ENCODE measurements at regions not wholly inside any gene's neighbourhood (a gene's known extent, or its start where the extent isn't known, plus 50 kb on each side); places are given as distances from the start of the nearest gene placed in this dataset.

DNA sequence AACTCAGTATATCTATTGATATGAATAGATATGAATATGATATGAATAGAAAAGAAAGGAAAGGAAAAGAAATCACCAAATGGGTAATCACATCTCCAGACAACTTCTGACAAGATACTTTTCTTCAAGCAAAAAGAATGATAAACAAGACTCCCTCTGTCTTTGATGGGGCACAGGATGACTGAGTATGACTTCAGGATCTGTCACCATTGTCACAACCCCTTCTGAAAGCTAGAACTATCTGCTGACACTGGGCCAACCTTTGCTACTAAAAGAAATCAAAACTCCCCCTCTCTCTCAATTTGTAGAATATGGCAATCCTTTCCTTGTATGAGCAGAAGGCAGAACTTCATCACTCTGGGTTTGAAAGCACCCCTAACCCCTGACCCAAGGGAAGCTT, 267.2 kb upstream of the RASGEF1B start:
- H3K9me3 ChIP-seq (replicated peaks in 1 of 2; ENCODE audit: control insufficient read depth in 1 of 2, insufficient read depth in 1 of 2, low read length in 2 of 2): no peaks in the 10 kb centered on the region
- TF ChIP-seq, protein P1, sequence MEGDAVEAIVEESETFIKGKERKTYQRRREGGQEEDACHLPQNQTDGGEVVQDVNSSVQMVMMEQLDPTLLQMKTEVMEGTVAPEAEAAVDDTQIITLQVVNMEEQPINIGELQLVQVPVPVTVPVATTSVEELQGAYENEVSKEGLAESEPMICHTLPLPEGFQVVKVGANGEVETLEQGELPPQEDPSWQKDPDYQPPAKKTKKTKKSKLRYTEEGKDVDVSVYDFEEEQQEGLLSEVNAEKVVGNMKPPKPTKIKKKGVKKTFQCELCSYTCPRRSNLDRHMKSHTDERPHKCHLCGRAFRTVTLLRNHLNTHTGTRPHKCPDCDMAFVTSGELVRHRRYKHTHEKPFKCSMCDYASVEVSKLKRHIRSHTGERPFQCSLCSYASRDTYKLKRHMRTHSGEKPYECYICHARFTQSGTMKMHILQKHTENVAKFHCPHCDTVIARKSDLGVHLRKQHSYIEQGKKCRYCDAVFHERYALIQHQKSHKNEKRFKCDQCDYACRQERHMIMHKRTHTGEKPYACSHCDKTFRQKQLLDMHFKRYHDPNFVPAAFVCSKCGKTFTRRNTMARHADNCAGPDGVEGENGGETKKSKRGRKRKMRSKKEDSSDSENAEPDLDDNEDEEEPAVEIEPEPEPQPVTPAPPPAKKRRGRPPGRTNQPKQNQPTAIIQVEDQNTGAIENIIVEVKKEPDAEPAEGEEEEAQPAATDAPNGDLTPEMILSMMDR (IDR thresholded peaks at IDR 0.05): no peak
- H3K4me3 ChIP-seq (replicated peaks in 1 of 3; ENCODE audit: low read depth in 2 of 3, low read length in 3 of 3): no peak overlapping the region
- no peaks in the 10 kb centered on the region for H4K20me1 ChIP-seq (ENCODE audit: insufficient read depth, low read length)
- no peak overlapping the region for H3K27ac ChIP-seq (ENCODE audit: low read depth in 1 of 2, low read length in 2 of 2)
- Mint-ChIP-seq H3K9me3 (no peaks in the 10 kb centered on the region), H3K4me3 (no peak overlapping the region), H3K36me3 (no peaks in the 10 kb centered on the region), H3K4me1 (peaks cover 24% of the 10 kb centered on the region), H3K27ac (no peak overlapping the region), H3K27me3 (ENCODE audit: low read depth in 3 of 3) (peaks cover 0 to 3% (median 2%) of the 10 kb centered on the region in 3 donors)
- H3K9ac ChIP-seq (ENCODE audit: insufficient read depth, low read length, poor library complexity, severe bottlenecking): no peak overlapping the region
- peaks cover 18 to 24% of the 10 kb centered on the region in 2 donors for H3K4me1 ChIP-seq (ENCODE audit: control insufficient read depth in 1 of 2, insufficient read depth in 2 of 2, low read length in 2 of 2)
- no peak overlapping the region for H3K4me2 ChIP-seq (replicated peaks; ENCODE audit: extremely low read depth, low read length, poor library complexity, severe bottlenecking)
- no peaks in the 10 kb centered on the region for H3K79me2 ChIP-seq (ENCODE audit: insufficient read depth, low read length)
- H3K27me3 ChIP-seq (ENCODE audit: control insufficient read depth in 2 of 2, insufficient read depth in 2 of 2, low read length in 2 of 2): no peaks in the 10 kb centered on the region
- intact Hi-C loops (cut with micrococcal nuclease): no loop called here
- no peak for DNase-seq
- no peaks in the 10 kb centered on the region for H3K36me3 ChIP-seq (replicated peaks in 1 of 2; ENCODE audit: control insufficient read depth in 1 of 2, insufficient read depth in 2 of 2, low read length in 2 of 2)
- no peak overlapping the region for H2AFZ ChIP-seq (ENCODE audit: insufficient read depth, low read depth, low read length, poor library complexity, severe bottlenecking)

DNA sequence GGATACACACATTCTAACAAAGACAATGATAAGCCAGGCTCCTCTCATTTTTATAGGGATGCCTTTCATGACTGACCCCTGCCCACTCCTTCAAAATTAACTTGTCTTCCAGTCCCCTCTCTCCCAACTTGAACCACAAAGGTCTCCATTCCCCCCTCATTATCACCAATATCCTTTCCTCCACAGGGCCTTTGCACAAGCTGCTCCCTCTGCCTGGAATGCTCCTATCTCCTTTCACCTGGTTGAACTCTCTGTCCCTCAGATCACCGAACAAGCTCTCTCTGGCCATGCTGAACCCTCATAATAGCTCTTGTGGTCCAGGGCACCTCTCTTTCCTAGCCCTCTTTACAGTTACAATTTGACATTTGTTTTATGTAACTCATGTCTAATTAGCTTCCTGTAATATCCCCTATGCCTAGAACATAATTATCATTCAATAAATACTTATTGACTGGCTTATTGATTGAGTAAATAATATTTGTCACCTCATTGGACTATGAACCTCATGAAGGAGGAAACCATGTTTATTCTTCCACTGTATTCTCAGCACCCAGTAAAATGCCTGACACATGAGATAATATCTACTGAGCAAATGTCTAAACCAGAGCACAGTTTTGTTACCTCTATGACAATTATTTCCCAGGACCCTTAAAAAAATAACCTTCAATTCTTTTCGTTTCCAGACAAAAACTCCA, 266.3 kb upstream of the RASGEF1B start:
- peaks cover 24% of the 10 kb centered on the region for H3K4me1 Mint-ChIP-seq
- intact Hi-C loops (cut with micrococcal nuclease): no loop called here
- no peak overlapping the region for H3K4me2 ChIP-seq (replicated peaks; ENCODE audit: extremely low read depth, low read length, poor library complexity, severe bottlenecking)
- H3K27ac Mint-ChIP-seq: no peak overlapping the region
- H3K27me3 ChIP-seq (ENCODE audit: control insufficient read depth in 2 of 2, insufficient read depth in 2 of 2, low read length in 2 of 2): no peaks in the 10 kb centered on the region
- TF ChIP-seq, protein P1 (IDR thresholded peaks at IDR 0.05): no peak
- no peaks in the 10 kb centered on the region for H3K36me3 ChIP-seq (replicated peaks in 1 of 2; ENCODE audit: control insufficient read depth in 1 of 2, insufficient read depth in 2 of 2, low read length in 2 of 2)
- DNase-seq: no peak
- H3K9ac ChIP-seq (ENCODE audit: insufficient read depth, low read length, poor library complexity, severe bottlenecking): no peak overlapping the region
- no peak overlapping the region for H3K4me3 Mint-ChIP-seq
- H3K4me3 ChIP-seq (replicated peaks in 1 of 3; ENCODE audit: low read depth in 2 of 3, low read length in 3 of 3): no peak overlapping the region
- no peaks in the 10 kb centered on the region for H3K79me2 ChIP-seq (ENCODE audit: insufficient read depth, low read length)
- no peaks in the 10 kb centered on the region for H4K20me1 ChIP-seq (ENCODE audit: insufficient read depth, low read length)
- no peak overlapping the region for H2AFZ ChIP-seq (ENCODE audit: insufficient read depth, low read depth, low read length, poor library complexity, severe bottlenecking)
- peaks cover 18 to 24% of the 10 kb centered on the region in 2 donors for H3K4me1 ChIP-seq (ENCODE audit: control insufficient read depth in 1 of 2, insufficient read depth in 2 of 2, low read length in 2 of 2)
- peaks cover 0 to 3% (median 2%) of the 10 kb centered on the region in 3 donors for H3K27me3 Mint-ChIP-seq (ENCODE audit: low read depth in 3 of 3)
- no peaks in the 10 kb centered on the region for H3K9me3 ChIP-seq (replicated peaks in 1 of 2; ENCODE audit: control insufficient read depth in 1 of 2, insufficient read depth in 1 of 2, low read length in 2 of 2)
- H3K27ac ChIP-seq (ENCODE audit: low read depth in 1 of 2, low read length in 2 of 2): no peak overlapping the region
- no peaks in the 10 kb centered on the region for H3K36me3 Mint-ChIP-seq
- WGBS (ENCODE audit: insufficient coverage): 94% methylated on average over 2 of the region's 2 CpGs
- H3K9me3 Mint-ChIP-seq: no peaks in the 10 kb centered on the region

Data from CD14-positive monocyte (primary cell).